Ramos (cell line): ENCODE measurements at regions not wholly inside any gene's neighbourhood (a gene's known extent, or its start where the extent isn't known, plus 50 kb on each side); places are given as distances from the start of the nearest gene placed in this dataset.

Source experiments
- in situ Hi-C: fragments of 300-500 bp; cut with MboI; formaldehyde crosslinking; loops from one replicate; pipeline ENCODE4 v1.14.3; 2022; ENCODE audit warnings: low sequenced_read_pairs; ENCODE audit not compliant: unreplicated experiment

GRCh38 chr6:14827354-14827753, 418.5 kb upstream of the JARID2 start:
- in situ Hi-C loops: no loop called here

- in situ Hi-C loops: no loop called here
These were observed 417.7 kb upstream of the JARID2 start for GRCh38 chr6:14828201-14828611.

GRCh38 chr6:14831070-14831469, 414.8 kb upstream of the JARID2 start:
- in situ Hi-C loops: no loop called here

GRCh38 chr6:14831937-14832336, 413.9 kb upstream of the JARID2 start:
- in situ Hi-C loops: no loop called here

- in situ Hi-C loops: no loop called here
These were observed 413.4 kb upstream of the JARID2 start for GRCh38 chr6:14832427-14832826.

GRCh38 chr6:14834851-14835530, 410.9 kb upstream of the JARID2 start:
- in situ Hi-C loops: no loop called here

- in situ Hi-C loops: no loop called here
These were observed 408.4 kb upstream of the JARID2 start for GRCh38 chr6:14837435-14837834.

- in situ Hi-C loops: no loop called here
These were observed 407.7 kb upstream of the JARID2 start for GRCh38 chr6:14838133-14838583.

GRCh38 chr6:14841901-14842421, 403.9 kb upstream of the JARID2 start:
- in situ Hi-C loops: no loop called here

GRCh38 chr6:14844411-14844810, 401.5 kb upstream of the JARID2 start:
- in situ Hi-C loops: no loop called here

- in situ Hi-C loops: no loop called here
These were observed 397.9 kb upstream of the JARID2 start for GRCh38 chr6:14848019-14848418.

GRCh38 chr6:14849185-14849584, 396.7 kb upstream of the JARID2 start:
- in situ Hi-C loops: no loop called here

- in situ Hi-C loops: no loop called here
These were observed 394.6 kb upstream of the JARID2 start for GRCh38 chr6:14851281-14851680.

- in situ Hi-C loops: no loop called here
These were observed 393.5 kb upstream of the JARID2 start for GRCh38 chr6:14852375-14852774.

GRCh38 chr6:14856177-14856576, 389.7 kb upstream of the JARID2 start:
- in situ Hi-C loops: no loop called here

GRCh38 chr6:14857001-14857400, 388.9 kb upstream of the JARID2 start:
- in situ Hi-C loops: no loop called here

- in situ Hi-C loops: no loop called here
These were observed 388.4 kb upstream of the JARID2 start for GRCh38 chr6:14857501-14857900.

GRCh38 chr6:14858808-14859207, 387.1 kb upstream of the JARID2 start:
- in situ Hi-C loops: no loop called here

- in situ Hi-C loops: no loop called here
These were observed 385.1 kb upstream of the JARID2 start for GRCh38 chr6:14860774-14861173.

- in situ Hi-C loops: no loop called here
These were observed 384.4 kb upstream of the JARID2 start for GRCh38 chr6:14861491-14861943.

- in situ Hi-C loops: no loop called here
These were observed 383.0 kb upstream of the JARID2 start for GRCh38 chr6:14862845-14863244.
